ENCODE measurements at regions not wholly inside any gene's neighbourhood (a gene's known extent, or its start where the extent isn't known, plus 50 kb on each side); places are given as distances from the start of the nearest gene placed in this dataset.
"Not testable (repeated sequence)": the region's sequence is repeated elsewhere in the genome, so short reads cannot be mapped to it uniquely, and the experiment has no call there.

GRCh38 chr1:149644818-149645217 is 61.2 kb downstream of the PPIAL4C start:
- H3K56ac ChIP-seq (replicated peaks; ENCODE audit: insufficient read length, low read depth, low read length); POLR2A ChIA-PET (ENCODE audit: partially characterized antibody); H4K91ac ChIP-seq (replicated peaks; ENCODE audit: insufficient read length, low read length); H2BK15ac ChIP-seq (ENCODE audit: low read length); H3K9ac ChIP-seq (replicated peaks in 1 of 4; ENCODE audit: extremely low read depth in 1 of 4, low read depth in 3 of 4, low read length in 3 of 4); H3K27ac ChIP-seq (ENCODE audit: low read depth, low read length); H3K23ac ChIP-seq (ENCODE audit: insufficient read length); H2BK5ac ChIP-seq (ENCODE audit: low read depth, low read length); H4K5ac ChIP-seq (ENCODE audit: insufficient read length, low read depth, low read length); H3K4me3 ChIP-seq (ENCODE audit: extremely low read depth in 1 of 4, insufficient read depth in 2 of 4, low read depth in 3 of 4, low read length in 4 of 4); H2BK12ac ChIP-seq (ENCODE audit: low read depth, low read length); H3K4me2 ChIP-seq (ENCODE audit: insufficient read depth in 1 of 2, low read depth in 2 of 2, low read length in 2 of 2); H2BK120ac ChIP-seq (replicated peaks; ENCODE audit: low read depth, low read length); H3K4me1 ChIP-seq (replicated peaks in 1 of 4; ENCODE audit: control insufficient read depth in 3 of 4, insufficient read depth in 4 of 4, low read length in 3 of 4); H2AFZ ChIP-seq (ENCODE audit: low read length); H3K18ac ChIP-seq (ENCODE audit: extremely low read depth, low read length); H3K9me3 ChIP-seq (ENCODE audit: insufficient read depth in 2 of 2, low read depth in 1 of 2, low read length in 1 of 2); H4K20me1 ChIP-seq (replicated peaks in 1 of 2; ENCODE audit: control insufficient read depth in 1 of 2, insufficient read depth in 2 of 2, low read length in 2 of 2); CTCF ChIA-PET (ENCODE audit: partially characterized antibody); DNase-seq (ENCODE audit: low read depth in 1 of 2, low spot score in 2 of 2); H3K27me3 ChIP-seq (replicated peaks in 1 of 4; ENCODE audit: control insufficient read depth in 3 of 4, extremely low read depth in 1 of 4, insufficient read depth in 3 of 4, low read length in 3 of 4); H3K36me3 ChIP-seq (ENCODE audit: control insufficient read depth in 2 of 4, insufficient read depth in 4 of 4, low read length in 3 of 4); H4K8ac ChIP-seq (ENCODE audit: extremely low read depth, insufficient read depth, low read length); H3K4ac ChIP-seq (replicated peaks; ENCODE audit: insufficient read length, low read depth, low read length); H3K79me1 ChIP-seq (ENCODE audit: low read depth, low read length); H2AK5ac ChIP-seq (ENCODE audit: low read depth, low read length); H2BK20ac ChIP-seq (ENCODE audit: low read length); FAIRE-seq; H3K79me2 ChIP-seq (ENCODE audit: control insufficient read depth in 1 of 2, insufficient read depth in 2 of 2, low read length in 2 of 2); H3K14ac ChIP-seq (ENCODE audit: insufficient read length); H3K23me2 ChIP-seq (ENCODE audit: low read depth, low read length): not testable (repeated sequence)
- WGBS, 2 experiments (ENCODE audit: extremely low coverage in 1 of 2, insufficient coverage in 1 of 2, insufficient read length in 1 of 2, insufficient replicate concordance in 2 of 2, low coverage in 1 of 2, low lambda C conversion rate in 2 of 2, missing lambda C conversion rate in 1 of 2): 91% methylated on average over 1 of the region's 1 CpG; no CpG with 5 or more reads in 1 of the 2 experiments
